NCI-H748 (cell line): ENCODE measurements at regions not wholly inside any gene's neighbourhood (a gene's known extent, or its start where the extent isn't known, plus 50 kb on each side); places are given as distances from the start of the nearest gene placed in this dataset.
A peak's percentile ranks its signal among the peaks of the same experiment; 100 is the strongest.
"Not testable (repeated sequence)": the region's sequence is repeated elsewhere in the genome, so short reads cannot be mapped to it uniquely, and the experiment has no call there.

Experiments
- DNase-seq: peaks from one replicate; lab custom pipeline; 2025; ENCODE audit not compliant: unreplicated experiment; lab: John Stamatoyannopoulos, UW

GRCh38 chr5:130514984-130515690 lies 610.9 kb downstream of the CHSY3 start:
- no peak for DNase-seq

GRCh38 chr5:130502702-130503101 lies 598.4 kb downstream of the CHSY3 start:
- no peak for DNase-seq

- no peak for DNase-seq
Observed at GRCh38 chr5:130501151-130501865, 597.0 kb downstream of the CHSY3 start.

GRCh38 chr5:130500495-130500894 lies 596.2 kb downstream of the CHSY3 start:
- DNase-seq: not testable (repeated sequence)

- DNase-seq: no peak
Observed at GRCh38 chr5:130496215-130496614, 592.0 kb downstream of the CHSY3 start.

GRCh38 chr5:130488252-130488651 lies 584.0 kb downstream of the CHSY3 start:
- DNase-seq: no peak

GRCh38 chr5:130479045-130479804 lies 575.0 kb downstream of the CHSY3 start:
- peak; percentile 28 for DNase-seq

GRCh38 chr5:130476325-130476724 lies 572.1 kb downstream of the CHSY3 start:
- DNase-seq: no peak

GRCh38 chr5:130462516-130462915 lies 558.3 kb downstream of the CHSY3 start:
- DNase-seq: no peak

GRCh38 chr5:130455175-130455574 lies 550.9 kb downstream of the CHSY3 start:
- no peak for DNase-seq

GRCh38 chr5:130452744-130453143 lies 548.5 kb downstream of the CHSY3 start:
- DNase-seq: no peak

- DNase-seq: no peak
Observed at GRCh38 chr5:130436430-130436829, 532.2 kb downstream of the CHSY3 start.

- no peak for DNase-seq
Observed at GRCh38 chr5:130427222-130427955, 523.1 kb downstream of the CHSY3 start.

GRCh38 chr5:130425424-130425823 lies 521.2 kb downstream of the CHSY3 start:
- peak; percentile 10 for DNase-seq

- DNase-seq: no peak
Observed at GRCh38 chr5:130424341-130424740, 520.1 kb downstream of the CHSY3 start.

- peak; percentile 28 for DNase-seq
Observed at GRCh38 chr5:130402906-130403305, 498.6 kb downstream of the CHSY3 start.

GRCh38 chr5:130400091-130400490 lies 495.8 kb downstream of the CHSY3 start:
- no peak for DNase-seq

GRCh38 chr5:130398825-130399224 lies 494.6 kb downstream of the CHSY3 start:
- DNase-seq: no peak

GRCh38 chr5:130397727-130398126 lies 493.5 kb downstream of the CHSY3 start:
- not testable (repeated sequence) for DNase-seq

GRCh38 chr5:130397132-130397531 lies 492.9 kb downstream of the CHSY3 start:
- no peak for DNase-seq

GRCh38 chr5:130391727-130392264 lies 487.5 kb downstream of the CHSY3 start:
- peak; percentile 10 for DNase-seq
